GM21786 (cell line): ENCODE measurements at regions not wholly inside any gene's neighbourhood (a gene's known extent, or its start where the extent isn't known, plus 50 kb on each side); places are given as distances from the start of the nearest gene placed in this dataset.

ENCODE experiments used
- ATAC-seq: cut with Tn5 transposase; IDR thresholded peaks from one replicate; pipeline ENCODE4 v1.9.1; 2021; ENCODE audit not compliant: unreplicated experiment

DNA sequence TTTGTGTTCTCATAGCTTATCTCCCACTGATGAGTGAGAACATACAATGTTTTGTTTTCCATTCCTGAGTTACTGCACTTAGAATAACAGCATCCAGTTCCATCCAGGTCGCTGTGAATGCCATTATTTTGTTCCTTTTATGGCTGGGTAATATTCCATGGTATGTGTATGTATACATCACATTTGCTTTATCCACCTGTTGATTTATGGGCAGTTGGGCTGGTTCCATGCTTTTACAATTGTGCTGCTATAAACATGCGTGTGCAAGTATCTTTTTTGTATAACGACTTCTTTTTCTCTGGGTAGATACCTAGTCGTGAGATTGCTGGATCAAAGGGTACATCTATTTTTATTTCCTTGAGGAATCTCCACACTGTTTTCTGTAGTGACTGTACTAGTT is 74.8 kb downstream of the ZNF280B start:
- ATAC-seq = no peak
